Hematopoietic multipotent progenitor cell (in vitro differentiated cells): ENCODE measurements at regions not wholly inside any gene's neighbourhood (a gene's known extent, or its start where the extent isn't known, plus 50 kb on each side); places are given as distances from the start of the nearest gene placed in this dataset.
"Not testable (repeated sequence)": the region's sequence is repeated elsewhere in the genome, so short reads cannot be mapped to it uniquely, and the experiment has no call there.

ENCODE experiments used
- DNase-seq, 3 donors: peaks; one replicate each; pipeline ENCODE4 v3.0.0-alpha.2; 2011 to 2015; ENCODE audit warnings: low read depth in 2 of 3, low spot score in 2 of 3

GRCh38 chr6:80789912-80790570 is 683.6 kb downstream of the BCKDHB start:
- DNase-seq, result no peak

GRCh38 chr6:80783271-80783670 is 676.8 kb downstream of the BCKDHB start:
- not testable (repeated sequence) for DNase-seq

GRCh38 chr6:80771941-80772340 is 665.5 kb downstream of the BCKDHB start:
- no peak for DNase-seq

DNA sequence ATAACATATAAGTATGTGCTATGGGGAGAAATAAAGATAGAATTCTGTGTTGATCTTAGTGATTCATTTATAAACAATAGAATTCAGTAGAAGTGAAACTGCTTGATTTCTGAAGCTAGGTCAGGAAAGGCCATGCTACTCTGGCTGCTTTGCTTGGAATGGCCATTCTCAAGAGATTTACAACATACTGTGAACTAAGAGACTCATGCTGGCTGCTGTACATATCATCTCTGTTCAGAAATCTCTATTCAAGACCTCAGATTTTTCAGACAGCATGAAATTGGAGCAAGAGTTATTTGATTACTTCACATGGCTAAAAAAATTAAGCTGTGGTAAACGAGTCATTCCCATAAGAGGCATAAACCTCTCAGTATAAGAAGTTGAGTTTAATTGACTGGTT is 662.6 kb downstream of the BCKDHB start:
- DNase-seq, result no peak

GRCh38 chr6:80767808-80768207 is 661.3 kb downstream of the BCKDHB start:
- no peak for DNase-seq

DNA sequence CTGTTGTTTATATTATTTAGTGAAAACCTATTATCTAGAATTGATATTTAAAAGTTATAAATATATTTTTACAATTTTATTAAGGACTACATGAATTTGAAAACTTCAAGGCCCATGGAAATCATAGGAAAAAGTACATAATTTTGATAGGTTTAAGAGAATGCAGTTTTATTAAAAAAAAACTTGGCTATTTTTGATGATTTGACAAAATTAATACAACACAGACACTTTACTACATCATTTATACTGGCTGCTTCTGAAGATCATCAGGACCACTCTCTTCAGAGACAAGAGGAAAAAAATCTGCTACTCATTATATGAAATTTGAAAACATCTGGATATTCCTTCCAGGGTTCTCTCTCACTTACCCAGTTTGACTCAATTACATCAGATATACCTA is 637.7 kb downstream of the BCKDHB start:
- no peak for DNase-seq

- DNase-seq, result peak in 2 of 3 donors; percentile 15 to 45
Measured at GRCh38 chr6:80742481-80742880, 636.0 kb downstream of the BCKDHB start.

DNA sequence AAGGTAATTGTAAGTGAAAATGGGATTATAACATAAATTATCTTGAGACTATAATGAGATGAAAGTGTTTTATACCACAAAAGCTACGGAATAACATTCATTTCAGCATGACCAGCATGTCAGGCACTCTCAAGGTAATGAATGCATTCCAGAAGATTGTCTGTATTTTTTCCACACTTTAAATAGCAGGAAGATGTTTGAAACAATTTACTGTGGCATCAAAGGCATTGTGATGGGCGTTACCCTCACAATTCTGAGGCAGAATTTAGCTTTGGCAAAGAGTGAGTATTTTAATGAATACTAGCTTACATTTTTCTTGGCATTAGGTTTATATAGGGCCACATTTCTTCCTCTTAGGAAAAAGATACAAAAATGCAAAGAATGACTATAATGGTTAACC is 627.2 kb downstream of the BCKDHB start:
- DNase-seq, result no peak

GRCh38 chr6:80728830-80729229 is 622.4 kb downstream of the BCKDHB start:
- DNase-seq, result no peak

GRCh38 chr6:80728101-80728750 is 621.8 kb downstream of the BCKDHB start:
- DNase-seq, result no peak

GRCh38 chr6:80725156-80725930 is 618.9 kb downstream of the BCKDHB start:
- no peak for DNase-seq

DNA sequence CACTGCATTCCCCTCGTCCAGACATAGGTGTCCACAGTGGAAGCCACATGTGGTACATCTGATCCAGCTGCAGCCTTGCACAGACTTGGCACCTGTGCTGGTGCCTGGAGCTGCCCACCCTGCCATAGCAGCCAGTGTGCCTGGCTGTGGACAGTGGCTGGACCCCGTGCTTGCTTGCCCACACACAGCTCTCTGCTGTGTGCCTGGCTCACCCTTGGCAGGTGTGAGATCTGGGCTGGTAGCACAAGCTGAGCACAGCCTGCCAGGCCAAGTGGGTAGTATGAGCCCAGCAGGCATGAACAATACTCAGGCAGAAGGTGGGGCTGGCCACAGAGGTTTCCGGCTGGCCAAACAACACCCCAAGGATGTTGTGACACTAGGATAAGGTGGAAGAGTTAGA is 614.4 kb downstream of the BCKDHB start:
- no peak for DNase-seq

GRCh38 chr6:80714513-80714912 is 608.0 kb downstream of the BCKDHB start:
- no peak for DNase-seq

DNA sequence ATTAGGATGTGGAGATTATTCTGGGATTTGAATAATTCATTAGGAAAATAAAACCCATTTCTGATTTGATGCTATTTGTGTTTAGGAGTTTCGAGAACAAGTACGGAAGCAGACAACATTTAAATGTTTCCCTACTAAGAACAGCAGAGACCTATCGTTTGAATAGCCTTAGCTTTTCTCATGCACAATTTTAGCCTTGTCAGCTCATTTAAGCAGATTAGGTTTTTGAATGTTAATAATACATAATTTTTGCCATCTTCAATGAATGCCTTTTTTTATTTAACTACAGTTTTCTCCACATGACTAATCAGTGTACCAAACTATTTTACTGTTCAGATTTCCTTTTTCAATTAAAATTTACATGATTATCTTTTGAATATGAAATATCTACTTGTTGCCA is 592.0 kb downstream of the BCKDHB start:
- DNase-seq, result no peak

- DNase-seq, result no peak
Measured at GRCh38 chr6:80696268-80696667, 589.8 kb downstream of the BCKDHB start.

- no peak for DNase-seq
Measured at GRCh38 chr6:80690551-80691131, 584.2 kb downstream of the BCKDHB start.

DNA sequence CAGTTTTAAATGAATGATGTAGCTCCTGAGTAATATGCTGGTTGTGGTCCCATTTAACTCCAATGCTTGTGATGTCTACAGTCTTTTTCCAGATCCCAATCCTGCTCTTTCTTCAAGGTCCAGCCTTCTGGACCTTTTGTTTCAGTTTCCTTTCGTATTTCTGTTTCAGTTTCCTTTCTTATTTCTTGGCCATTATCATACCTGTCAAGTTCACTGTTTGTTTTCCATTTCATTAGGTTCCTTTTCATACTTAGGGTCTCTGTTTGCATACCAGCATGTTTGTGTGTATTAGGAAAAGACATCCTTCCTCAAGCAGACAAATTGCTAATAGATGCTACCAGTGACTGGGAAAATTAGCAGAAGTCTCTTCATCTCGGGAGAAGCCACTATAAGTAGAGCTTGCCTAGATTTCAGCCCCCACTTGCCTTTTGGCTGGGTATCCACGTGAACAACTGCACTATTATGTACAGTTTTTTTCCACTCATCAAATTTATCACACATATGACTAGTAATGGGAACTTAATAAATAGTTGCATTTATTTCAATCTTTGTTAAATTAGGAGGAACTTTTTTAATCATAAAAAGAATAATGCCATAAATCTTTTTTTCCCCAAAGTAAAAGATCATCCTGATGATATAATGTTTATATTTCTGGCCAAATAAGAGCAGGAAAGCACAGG is 583.4 kb downstream of the BCKDHB start:
- DNase-seq, result no peak

- no peak for DNase-seq
Measured at GRCh38 chr6:80679992-80680391, 573.5 kb downstream of the BCKDHB start.

DNA sequence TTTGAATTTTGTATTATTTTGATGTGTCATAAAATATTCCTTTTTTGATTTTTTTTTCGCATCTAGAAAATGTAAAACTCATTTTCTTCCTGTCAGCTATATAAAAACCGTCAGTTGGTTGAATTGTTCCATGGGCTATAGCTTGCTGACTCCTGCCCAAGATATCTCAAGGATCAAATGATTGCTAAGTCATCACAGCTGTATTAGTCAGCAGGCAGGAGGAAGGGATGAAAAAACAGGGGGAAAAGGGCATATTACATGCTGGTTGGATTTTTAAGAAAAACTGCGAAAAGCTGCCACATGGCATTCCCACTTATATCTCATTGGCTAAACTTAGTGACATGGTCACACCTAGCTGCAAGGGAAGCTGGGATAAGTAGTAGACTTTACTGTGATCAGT is 569.9 kb downstream of the BCKDHB start:
- DNase-seq, result no peak

DNA sequence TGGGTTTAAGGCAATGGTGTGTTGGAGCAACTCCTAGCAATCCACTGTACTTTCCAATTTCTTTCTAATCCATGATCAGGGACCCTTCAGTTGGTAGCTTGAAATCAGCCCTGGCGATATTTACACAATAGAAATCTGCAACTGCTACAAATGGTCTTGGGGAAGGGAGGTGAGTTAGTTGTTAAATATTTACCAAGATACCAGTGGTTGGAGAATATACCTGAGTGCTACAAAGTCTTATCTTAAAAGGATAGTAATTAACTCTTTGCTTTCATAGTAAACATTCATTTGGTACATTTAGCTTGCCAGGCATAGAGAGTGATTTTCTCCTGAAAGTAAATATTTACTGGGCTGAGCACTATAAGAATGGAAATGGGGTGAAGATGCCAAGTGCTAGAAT is 568.2 kb downstream of the BCKDHB start:
- DNase-seq, result no peak

DNA sequence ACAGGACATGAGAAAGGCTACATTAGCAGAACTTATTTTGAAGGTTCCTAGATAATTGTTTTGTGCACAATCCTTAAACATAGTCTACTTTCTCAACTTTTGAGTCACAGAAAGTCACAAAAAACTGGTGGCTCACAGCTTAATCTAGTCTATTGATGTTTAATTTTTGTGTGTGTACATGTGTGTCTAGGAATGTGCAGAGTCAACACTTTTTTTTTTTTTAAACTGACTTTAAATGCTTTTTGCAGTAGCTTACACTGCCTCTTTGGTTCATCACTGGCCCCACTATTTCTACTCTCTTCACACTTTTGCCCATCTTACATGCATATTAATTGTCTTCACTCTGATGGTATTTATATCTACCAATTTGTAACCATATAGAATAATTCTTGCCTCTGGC is 566.9 kb downstream of the BCKDHB start:
- no peak for DNase-seq
